ENCODE measurements at regions not wholly inside any gene's neighbourhood (a gene's known extent, or its start where the extent isn't known, plus 50 kb on each side); places are given as distances from the start of the nearest gene placed in this dataset. TPM values are rescaled to one million over a fixed set of nuclear protein-coding genes. Genes with fewer than 3 reads are reported as not detected.

Small RNAs in the stretch of these regions (microRNA-seq; reads per million reads assigned to microRNA genes)
- gene MIR6087 = not detected

Small RNAs in the stretch of these regions (small RNA-seq; reads per million reads assigned to genes)
- gene MIR6087 (4.8 reads per million, percentile 85 among the genes with 10 or more reads in this experiment), gene RNU6-309P (not detected)

Measured in thyroid gland (tissue), 2 donors.